Activated CD4-positive, alpha-beta T cell treated with anti-CD3 and anti-CD28 coated beads, Interleukin-10, Interleukin-2, amounts not matched to agents 100 ng/mL and 50 ng/mL, durations not matched to agents 16 hours and 8 hours (primary cell): ENCODE measurements at regions not wholly inside any gene's neighbourhood (a gene's known extent, or its start where the extent isn't known, plus 50 kb on each side); places are given as distances from the start of the nearest gene placed in this dataset.

Source experiments
- DNase-seq: peaks from one replicate; pipeline ENCODE4 v3.0.0-alpha.2; 2020

DNA sequence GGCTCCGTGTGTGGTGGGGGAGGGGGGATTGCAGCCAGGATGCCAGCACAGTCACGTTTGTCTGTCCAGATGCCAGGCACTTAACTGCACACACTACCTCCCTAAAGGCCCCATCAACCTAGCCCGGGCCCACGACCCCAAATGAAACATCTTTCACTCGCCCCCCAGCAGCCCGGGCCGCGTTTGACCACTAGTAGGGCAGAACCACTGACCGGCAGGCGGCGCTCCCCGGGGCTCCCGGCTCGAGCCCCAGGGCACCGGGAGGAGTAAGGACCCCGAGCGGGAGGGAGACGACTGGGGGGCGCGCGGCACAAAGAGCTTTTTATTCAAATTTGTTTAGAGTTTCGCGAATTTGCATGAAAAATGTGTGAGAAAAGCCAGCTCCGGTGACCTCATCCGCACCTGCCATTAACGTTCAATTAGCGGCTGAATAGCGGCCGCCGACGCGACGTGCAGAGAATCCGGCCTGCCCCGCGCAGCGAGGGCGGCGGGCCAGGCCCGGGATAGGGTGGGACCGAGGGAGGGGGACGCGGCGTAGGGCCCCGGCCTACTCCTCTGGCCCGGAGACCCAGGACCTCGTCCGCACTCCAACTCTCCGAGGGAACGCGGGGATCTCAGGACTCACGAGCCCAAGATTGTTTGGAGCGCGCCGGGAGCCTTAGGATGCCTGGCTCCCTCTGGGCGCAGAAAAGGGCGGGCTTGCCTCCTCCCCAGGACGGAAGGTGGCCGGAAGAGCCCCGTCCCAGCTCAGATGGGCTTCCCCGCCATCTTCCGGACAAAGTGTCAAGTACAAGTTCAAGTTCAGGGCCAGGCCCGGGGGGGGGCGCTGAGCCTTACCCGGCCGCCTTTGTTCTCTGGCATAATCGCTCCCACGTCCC lies 64.9 kb upstream of the POLG start:
- DNase-seq: peak; percentile 49

- no peak for DNase-seq
These were observed 64.2 kb upstream of the POLG start for GRCh38 chr15:89398896-89399237.

GRCh38 chr15:89397653-89398023 lies 63.0 kb upstream of the POLG start:
- DNase-seq: no peak

GRCh38 chr15:89396723-89397652 lies 62.4 kb upstream of the POLG start:
- DNase-seq: no peak

DNA sequence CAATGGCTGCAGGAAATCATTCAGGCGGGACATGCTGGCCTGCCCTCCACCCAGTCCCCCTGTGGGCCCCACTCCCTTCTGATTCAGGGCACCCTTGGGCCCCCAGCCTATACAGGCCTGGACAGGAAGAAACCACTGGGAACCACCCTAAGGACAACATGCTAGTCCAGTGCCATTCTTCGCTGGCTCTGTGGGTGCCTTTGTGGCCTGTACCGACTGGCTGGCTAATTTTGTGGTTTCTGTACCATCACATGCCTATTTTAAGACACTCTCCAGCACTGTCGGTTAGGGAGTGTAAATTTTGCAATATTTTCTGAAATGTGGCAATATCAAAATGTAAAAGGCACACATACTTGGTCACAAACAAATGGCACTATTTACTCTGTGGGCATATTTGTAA lies 61.4 kb upstream of the POLG start:
- no peak for DNase-seq

DNA sequence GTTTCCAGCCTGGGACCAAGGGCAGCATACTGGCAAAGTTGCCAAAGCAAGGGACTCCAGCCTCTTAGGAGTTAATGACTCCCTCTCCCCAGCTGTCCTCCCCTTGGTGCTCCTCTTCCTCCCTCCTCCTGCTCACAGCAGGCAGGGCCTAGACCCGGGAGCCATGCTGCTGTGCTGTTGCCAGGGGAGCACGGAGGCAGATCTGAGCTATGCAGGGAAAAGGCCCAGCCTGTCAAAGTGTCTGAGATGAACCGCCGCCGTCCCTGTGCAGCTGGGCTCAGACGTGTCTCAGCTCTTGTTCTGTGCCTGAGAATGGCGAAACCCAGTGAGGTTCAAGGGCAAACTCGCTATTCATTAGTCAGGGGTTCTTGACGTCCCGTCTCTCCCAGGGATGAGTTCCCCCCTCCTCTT lies 60.8 kb upstream of the POLG start:
- no peak for DNase-seq

GRCh38 chr15:89395031-89395430 lies 60.4 kb upstream of the POLG start:
- DNase-seq: no peak

DNA sequence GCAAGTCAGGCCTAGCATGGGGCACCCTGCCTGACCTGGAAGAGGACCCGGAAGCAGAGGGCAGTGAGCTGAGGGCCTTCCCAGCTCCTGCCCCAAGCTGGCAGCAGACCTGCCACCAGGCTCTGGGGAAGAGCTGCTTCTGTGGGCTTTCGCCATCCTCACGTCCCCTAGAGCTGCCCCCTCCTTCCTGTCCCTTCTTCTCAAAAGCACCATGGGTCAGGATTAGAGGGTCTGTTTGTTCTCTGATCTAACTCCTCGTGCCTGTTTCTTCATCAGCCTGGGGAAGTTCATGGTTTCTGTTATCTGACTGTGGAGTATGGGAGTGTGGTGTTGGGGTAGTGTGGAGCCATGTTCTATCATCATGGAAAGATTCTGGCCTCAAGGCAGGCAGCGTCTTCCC lies 58.4 kb upstream of the POLG start:
- no peak for DNase-seq

DNA sequence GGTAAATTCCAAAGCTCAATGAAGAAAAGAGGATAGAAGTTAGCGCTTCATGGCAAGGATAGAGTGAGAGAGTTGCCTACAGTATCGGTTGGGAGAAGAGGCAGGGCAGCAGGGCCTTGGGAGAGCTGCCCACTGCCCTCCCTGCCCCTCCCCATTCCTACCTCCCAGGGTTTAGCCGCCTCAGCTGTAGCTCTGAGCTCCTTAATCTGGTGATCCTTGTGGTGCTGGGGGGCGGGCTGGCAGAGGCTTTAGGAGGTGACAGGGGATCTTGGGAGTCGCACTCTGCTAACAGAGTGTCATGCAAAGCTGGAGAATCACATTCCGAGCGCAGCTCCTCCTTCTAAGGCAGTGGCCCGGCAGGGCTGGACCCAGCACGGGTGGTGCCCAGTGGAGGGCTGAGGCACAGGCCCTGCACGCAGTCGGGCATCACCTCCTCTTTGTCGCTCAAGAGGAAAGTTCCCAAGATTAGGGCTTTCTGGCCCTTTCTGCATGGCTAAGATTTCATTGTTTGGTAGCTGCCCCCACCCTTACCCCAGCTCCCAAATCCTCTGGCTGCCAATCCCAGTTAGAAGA lies 57.1 kb upstream of the POLG start:
- DNase-seq: no peak

DNA sequence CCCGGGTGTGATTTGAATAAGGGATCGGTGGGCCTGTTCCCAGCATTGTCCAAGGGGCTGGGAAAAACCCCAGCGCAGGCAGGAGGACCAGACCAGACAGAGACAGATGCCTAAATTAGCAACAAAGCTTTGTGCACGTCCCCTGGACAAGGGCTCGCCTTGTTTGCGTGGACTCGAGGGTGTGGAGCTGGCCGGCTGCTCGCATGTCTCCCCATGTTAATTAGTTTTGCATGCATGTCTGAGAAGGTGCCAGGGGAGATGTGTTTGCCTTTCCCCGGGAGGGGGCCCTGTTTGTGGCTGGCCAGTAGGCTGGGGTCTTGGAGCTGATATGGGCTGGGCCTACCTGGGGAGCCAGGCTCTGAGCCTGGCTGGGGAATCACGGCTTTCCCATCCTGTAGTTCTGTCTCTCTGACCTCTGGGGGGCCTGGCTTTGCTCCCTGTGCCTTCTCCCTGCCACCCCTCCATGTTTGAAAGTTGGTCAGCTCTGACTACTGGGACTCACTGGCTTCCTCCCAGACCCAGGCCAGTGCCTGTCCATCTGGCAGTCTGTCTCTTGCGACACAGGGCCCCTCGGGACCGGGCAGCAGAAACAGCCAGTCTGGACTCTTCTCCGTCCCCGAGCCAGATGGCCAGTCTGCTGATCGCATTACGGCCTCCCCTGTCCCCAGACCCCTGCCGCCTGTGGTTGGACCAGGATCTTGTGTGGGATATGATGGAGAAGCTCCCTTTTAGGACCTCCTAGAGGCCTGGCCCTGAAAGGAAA lies 55.4 kb upstream of the POLG start:
- DNase-seq: no peak

DNA sequence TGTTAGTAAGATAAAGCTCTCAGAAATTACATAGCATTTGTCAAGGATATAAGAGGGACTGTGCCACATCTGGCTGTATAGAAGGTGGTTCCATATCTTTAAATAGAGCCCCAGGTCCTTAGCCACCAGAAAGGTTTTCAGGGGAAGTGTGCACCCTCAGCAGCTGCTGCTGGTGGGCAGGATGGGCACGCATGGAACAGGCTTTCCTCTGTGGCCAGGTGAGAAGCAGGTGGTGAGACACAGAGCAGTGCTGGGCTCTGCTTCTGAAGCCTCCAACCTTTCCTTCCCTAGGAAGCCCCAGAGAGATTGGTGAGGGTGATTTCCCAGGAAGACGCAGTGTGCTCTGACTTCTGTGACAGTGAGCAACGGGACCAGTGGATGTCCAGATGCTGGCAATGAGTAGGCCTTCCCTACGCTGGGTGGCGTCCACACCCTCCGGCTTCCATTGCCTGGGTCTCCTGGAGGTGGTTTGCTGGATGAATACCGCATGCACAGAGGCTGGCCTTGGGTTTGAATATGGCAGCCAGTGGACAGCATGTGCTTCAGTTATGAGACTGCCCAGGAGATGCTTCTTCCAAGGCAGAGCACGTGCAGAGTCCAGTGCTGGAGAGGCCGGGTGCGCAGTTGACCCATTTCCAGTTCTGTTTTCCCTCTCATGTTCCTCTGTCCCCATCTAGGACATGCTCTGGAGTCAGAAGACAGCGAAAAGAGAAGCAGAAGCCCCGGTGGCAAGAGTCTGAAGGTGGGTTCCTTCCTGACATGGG lies 52.7 kb upstream of the POLG start:
- DNase-seq: no peak

DNA sequence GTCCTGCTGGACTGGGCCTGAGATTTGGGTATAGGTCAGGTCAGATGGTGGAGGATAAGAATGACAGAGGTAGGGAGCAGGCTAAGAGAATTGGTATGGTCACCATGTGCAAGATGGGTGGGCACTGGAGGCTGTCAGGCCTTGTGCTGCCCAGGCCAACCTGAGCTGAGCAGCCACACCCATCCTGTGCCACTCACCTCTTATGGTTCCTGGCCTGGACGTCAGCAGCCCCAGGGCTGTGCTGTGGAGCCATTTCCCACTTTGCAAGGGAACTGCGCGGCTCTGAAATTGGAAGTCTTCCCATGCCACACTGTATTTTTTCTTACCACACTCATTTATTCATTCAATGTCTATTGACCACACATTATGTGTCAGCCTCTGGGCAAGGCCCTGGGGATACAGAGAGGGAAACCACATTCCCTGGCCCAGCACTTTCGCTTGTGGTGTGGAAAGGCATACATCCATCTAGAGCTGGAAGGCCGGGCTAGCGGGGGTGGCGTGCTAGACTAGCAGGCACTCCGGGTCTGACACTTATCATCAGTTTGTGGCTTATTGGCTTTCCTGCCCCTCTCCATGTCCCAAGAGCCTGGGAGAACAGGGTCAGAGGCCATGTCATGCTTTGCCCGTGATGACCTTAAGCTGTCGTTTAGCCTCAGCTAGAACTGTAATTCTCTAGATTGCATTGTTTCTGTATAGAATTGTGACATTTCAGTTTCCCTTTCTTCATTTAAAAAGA lies 51.1 kb upstream of the POLG start:
- no peak for DNase-seq
